ENCODE measurements at regions not wholly inside any gene's neighbourhood (a gene's known extent, or its start where the extent isn't known, plus 50 kb on each side); places are given as distances from the start of the nearest gene placed in this dataset.

DNA sequence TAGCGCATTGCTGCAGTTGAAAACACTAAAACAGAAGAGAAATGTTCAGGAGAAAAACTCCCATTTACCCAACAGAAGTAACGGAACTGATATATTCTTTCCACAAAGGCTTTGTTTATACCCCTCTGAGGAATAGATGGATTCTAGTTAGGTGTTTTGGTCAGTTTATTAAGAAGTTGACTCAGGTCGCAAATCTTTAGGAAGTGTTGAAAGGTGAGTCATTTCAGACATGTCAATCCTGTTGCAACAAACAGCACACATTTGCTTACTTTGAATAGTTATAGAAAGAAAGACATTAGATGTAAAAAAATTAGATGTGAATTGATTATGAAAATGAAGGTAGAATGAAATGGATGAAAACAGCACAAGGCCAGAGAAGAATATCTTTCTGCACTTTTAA lies 941.0 kb downstream of the KCNJ2 start:
- no peak for DNase-seq

DNA sequence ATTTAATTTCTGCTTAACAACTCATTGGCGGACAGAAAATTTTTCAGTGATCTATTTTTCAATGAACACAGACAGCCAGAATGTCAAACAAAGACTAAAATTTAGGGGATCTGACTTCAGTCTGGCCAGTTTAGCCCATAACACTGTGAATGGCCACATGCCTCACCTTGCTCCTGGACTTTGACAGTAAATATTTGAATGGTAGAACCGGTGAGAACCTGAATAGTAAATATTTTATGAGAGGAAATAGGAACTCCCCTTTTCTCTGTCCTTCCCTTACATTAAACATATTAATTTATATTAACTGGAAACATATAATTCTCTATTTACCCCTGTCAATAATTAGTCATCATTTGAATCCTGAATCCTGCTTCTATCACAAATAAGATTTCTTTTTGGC lies 942.1 kb downstream of the KCNJ2 start:
- no peak for DNase-seq

DNA sequence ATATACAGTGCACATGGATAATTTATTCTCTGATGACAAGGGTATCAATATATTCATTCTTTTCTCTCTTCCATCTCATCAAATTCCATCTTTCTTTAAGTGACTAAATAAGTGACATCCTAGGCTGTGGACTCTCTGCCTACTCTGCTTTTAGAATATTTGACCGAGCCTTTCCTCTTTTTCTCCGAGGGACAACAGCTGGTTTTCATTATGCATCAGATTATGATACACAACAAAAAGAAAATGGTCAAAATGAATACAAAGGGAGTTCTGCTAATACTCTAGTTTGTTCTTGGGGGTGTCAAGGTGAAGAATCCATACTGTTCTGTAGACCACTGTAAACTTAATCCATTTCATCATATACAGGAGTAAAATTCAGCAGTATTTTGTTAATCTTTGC lies 942.6 kb downstream of the KCNJ2 start:
- DNase-seq = no peak

DNA sequence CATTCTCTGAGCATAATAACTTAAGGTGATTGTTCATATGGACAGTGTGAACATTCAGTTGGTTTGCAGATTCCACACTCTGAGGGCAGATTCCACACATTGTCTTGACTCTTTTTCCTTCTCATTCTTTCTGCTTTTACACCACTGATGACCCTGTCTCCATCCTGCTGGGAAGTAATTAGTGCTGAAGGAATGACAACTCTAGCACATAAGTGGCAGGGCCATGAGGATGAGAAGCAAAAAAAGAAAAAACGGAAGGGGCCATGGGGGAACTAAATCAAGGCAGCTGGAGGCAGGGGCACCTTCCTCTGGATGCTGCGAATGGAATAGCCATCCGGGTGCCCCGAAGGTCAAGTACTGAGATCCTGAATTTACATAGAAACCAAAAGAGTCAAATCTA lies 944.0 kb downstream of the KCNJ2 start:
- DNase-seq = no peak

DNA sequence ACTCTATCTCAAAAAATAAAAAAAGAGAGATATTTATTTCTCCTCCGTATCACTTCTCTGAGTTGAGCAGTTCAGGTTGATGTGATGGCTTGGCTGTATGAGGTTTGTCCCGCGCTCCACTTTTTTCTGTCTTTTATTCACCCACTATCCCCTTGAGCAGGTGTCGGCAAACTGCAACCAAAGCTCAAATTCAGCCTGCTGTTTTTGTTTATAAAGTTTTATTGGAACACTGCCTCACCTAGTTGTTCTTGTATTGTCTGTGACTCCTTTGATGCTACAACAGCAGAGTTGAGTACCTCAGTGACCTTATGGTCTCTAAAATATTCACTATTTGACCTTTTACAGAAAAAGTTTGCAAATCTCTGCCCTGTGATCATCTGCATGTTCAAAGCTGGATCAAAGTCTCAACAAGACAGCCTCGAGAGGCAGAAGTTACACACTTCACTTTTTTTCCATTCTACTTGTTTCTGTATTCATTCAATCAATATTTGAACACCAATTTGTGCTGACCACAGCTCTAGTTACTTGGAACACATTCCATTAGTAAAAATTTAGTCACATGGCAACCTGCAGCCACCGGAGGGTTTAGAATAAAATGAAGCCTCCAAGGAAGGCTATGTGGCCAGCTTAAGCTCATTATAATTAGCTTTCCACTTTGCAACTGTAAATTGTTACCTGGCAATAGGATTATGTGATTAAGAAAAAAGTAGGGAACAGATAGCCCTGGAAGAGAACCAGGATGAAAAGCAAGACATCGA lies 945.8 kb downstream of the KCNJ2 start:
- DNase-seq = no peak

DNA sequence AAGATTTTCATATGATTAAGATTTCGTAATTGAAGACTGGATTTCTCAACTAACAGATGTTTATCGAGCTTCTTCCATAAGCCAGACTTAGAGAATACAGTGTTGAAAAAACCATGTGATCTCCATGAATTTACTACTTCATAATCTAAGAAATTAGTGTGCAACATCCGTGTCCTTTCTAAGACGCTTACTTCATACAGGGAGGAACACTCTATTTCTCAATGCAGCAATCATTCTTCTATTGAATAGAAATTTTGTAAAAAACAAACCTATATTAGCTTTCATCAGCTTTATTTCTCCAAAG lies 946.3 kb downstream of the KCNJ2 start:
- DNase-seq = no peak

DNA sequence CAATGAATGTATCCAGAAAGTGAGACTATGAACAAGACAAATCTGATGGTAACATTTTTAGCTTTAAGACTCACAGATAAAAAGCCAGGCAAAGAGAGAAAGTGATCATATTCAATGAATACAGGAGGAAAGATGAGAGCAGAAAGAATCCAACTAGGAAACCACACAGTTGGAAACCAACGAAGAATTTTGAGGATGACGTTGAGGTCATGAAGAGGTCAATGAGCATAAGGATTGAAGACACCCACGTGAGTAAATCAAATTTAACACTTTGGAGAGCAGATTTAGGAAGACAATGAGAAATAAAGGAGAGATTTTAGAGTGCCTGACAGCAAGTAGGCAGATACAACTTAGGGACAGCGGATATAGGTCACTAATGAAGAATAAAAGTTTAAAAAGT lies 948.1 kb downstream of the KCNJ2 start:
- DNase-seq = no peak

DNA sequence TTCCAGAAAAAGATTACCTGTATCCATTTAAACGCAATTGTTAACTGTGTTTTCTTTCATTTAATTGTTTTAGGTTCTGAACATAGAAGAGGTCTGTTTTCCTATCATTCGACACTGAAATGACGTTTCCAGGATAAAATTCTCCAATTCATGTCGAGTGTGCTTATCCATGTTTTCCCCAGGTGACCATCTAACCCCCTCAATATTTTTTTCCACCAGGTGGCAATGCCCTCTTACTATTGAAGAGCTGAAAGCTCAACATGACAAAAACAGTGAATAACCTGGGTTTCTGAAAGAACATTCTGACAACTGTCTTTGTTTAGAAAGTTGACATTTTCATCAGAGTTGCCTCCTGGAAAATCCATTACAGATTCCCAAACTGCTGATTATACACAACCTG lies 948.7 kb downstream of the KCNJ2 start:
- peak; percentile 85 for DNase-seq

DNA sequence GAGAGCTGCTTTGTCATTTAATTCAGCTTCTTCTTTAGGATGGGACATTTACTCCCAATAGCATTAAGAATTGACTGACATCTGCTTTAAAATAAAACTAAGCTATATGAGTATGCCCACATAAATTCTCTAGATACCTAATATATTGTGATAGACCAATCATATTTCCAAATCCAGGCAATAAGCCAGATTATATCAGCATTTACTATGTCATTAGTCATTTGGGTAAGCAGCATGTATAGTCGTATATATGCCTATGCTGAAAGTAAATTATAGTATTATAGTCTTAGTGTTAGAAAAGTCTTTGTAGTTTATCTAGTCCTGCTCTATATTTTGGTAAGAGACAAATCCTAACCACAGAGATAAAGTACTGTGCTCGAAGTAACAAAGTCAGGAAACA lies 958.1 kb downstream of the KCNJ2 start:
- DNase-seq = no peak

DNA sequence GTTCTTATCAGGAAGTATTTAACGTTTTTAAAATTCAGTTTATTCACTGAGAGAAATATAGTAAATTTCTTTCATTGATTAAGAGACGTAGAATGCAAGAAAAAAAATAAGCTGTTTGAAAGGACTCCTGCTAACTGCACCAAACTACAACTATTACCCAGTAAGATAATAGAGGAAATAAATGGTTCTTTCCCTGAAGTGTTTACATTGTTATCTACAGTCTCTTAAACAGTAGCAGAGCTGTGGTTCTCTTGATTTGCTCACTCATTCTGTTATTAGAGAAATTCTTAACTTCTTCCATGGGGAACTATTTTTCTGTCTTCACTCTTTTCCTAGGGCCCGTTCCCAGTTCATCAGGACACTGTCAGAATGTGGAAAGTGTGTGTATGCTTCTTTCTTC lies 973.0 kb downstream of the KCNJ2 start:
- peak; percentile 51 for DNase-seq

DNA sequence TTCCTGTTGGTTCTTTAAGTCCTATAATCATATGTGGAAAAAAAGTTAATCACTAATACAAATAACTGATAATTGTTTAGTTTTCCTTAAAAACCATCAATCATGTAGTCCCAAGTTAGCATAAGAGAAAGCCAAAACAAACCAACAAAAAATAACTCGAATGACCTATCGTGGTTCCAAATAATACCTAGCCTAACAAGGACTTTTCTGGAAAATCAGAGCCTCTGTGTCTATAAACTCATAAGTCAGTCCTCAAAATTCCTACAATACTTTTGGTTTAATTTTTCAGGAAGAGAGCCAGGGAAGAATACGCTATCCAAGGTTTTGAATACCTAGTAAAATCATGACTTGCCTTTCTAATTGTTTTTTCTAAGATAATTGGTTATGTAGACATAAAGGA lies 975.3 kb upstream of the SOX9 start:
- DNase-seq = no peak

DNA sequence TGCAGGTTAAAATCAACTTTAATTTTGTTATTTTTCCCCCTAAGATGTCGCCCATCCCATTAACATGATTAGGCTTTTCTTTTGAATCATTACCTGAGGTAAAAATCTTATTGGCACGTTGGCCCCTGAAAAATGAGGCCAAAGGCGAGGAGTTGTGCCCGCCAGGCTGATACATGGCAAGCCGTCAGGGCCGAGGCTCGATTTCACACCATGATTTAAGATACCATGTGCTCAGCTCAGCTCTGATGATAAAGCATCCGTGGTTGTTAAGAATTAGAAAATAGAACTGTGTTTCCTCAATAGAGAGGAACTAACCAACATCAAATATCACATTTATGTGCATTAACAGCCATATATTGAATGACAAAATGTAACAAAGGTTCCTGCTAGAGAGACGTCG lies 972.9 kb upstream of the SOX9 start:
- no peak for DNase-seq

DNA sequence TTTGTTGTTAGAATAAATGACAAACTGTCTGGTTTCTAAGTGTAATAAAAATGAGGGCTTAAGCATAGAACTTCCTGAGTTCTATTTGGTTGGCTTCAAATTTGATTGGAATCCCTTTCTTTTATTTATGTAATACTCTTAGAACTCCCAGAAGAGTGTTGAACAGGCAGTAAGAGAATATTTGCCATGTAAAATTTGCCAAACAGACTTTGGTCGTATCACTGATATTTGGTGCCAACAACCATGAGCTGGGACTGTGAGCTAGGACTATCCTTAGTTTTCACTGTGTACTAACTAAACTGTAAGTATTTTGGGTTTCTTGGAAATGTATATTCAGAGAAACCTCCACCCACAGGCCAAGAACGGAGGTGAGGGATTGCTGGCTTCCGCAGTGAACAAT lies 971.2 kb upstream of the SOX9 start:
- DNase-seq = no peak

DNA sequence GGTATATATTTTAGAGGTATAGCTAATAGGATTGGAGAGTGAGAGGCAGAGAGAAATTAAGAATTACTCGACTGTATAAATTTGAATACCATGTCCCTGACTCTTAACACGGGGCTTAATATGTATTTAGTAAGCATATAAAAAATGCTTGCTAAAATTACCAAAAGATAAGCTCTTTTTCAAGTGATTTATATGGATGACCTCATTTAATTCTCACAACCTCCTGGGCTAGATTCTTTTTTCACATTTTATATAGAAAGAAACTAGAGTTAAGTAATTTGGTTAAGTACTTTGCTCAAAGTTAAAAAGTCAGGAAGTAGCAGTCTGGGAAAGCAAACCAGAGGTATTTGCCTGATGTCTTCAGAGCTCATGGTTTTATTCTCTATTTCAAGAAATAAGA lies 963.5 kb upstream of the SOX9 start:
- DNase-seq = no peak

DNA sequence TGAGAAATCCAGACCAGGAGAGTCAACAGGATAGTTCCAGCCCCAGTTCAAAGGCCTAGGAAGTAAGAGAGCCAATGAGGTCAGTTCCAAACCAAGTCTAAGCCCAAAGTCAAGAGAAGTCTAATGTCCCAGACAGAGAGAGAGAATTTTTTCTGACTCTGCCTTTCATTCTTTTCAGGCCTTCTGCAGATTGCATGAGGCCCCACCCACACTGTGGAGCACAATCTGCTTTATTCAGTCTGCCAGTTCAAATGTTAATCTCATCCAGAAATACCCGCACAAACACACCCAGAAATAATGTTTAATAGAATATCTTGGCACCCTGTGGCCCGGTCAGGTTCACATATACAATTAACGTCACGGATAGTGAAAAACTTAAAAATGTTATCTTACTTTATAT lies 962.4 kb upstream of the SOX9 start:
- no peak for DNase-seq

DNA sequence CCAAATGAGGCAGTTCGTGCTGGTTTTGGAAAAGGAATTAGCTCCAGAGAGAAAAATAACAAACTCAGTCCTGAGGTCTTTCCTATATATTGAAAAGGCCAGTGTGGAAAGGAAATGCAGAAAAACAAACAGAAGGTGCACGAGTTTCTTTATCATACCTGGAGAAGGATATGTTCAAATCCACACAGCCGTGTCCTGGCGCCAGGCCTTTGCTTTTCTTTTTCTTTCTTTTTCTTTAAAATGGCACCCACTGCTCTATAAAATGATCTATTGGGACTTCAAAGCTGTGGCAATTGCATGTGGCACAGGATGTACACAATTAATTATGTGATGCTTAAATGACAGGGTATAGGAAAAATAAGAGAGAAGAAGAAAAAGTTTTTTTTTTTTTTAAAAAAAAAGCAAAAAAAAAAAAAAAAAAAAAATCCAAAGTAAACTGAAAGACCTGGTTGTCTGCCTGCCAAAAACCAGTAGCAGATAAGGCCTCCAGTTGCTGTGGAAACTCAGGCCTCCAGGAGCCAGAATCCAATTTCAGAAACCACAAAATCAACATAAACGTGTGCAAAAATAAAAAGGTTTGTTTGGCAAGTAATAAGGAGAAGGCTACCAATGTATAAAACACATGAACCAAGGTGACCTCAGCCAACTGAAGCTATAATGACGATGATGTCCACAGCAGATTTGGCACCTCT lies 957.6 kb upstream of the SOX9 start:
- peak; percentile 99 for DNase-seq

DNA sequence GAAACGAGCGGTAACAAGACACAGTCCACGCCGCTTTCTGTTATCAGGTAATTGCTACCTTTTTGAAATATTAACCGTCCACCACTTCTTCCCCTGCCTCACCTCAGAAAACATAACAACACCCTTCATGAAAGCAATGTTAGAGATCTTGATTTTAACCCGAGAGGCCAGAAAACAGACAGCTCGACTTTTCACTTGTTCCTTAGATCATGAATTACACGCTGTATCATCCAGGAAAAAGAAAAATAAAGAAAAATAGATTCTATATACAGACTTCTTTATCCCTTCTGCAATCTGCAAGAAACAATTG lies 957.1 kb upstream of the SOX9 start:
- no peak for DNase-seq

DNA sequence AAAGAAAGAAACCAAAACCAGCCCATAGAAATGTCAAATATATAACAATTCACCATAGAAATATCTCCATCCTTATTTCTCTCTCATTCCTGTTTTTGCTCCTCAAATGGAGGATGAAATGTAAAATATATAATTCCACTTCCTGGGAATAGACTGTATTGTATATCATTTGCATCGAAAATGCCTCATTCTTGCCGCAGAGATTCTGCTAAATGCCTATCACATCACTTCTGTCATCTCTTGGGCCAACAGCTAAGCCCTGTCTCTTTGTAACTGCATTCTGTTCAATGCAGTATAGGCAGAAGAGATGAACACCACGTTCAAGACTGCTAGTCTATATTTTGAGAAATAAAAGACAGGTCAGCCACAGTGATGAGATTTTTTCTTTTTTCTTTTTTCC lies 956.3 kb upstream of the SOX9 start:
- peak; percentile 61 for DNase-seq

DNA sequence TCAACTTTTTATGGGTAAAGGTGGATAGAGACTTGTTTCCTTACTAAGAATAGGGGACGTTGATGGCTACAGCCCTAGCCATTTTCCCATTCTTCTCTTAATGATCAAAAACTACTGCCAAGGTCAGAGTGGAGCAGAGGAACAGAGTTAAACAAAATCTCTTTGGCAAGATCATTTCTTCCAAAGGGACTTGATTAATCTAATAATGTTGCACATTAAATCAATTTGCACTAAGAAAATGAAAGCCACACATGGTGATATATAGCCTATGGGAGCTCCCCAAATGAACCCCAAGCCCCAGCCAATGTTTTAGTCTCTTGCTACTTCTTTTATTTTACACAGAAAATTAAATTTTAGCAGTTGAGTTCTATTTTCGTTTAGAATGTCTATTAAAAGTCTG lies 954.5 kb upstream of the SOX9 start:
- no peak for DNase-seq

DNA sequence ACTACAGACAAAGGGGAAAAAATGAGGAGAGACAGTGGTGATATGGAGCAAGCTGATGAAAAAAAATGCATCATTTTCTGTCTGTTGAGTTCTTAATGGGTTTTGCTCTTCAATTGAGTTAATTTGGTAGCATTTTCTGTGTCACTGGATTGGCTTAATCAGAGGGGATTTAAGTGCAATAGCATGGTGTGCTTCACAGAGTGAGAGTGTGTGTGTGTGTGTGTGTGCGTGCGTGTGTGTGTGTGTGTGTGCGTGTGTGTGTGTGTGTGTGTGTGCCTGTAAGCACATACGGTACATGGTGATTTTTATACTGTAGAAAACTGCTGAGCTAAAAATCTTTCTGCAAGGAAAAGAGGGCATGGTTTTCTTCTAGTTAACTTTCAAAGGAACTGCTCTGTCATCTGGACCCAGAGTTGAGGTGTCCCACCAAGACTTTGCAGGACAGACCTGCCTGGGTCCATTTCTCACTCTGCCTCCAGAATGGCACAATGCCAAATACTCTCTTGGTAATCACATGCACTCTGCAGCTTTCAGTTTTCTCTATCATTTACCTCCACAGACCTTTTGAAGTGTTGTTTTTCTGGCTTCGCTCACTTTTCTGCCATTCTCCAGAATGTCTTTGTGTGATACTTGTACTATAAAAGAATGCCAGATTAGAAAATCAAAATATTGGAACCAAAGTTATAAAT lies 952.6 kb upstream of the SOX9 start:
- DNase-seq = no peak

DNA sequence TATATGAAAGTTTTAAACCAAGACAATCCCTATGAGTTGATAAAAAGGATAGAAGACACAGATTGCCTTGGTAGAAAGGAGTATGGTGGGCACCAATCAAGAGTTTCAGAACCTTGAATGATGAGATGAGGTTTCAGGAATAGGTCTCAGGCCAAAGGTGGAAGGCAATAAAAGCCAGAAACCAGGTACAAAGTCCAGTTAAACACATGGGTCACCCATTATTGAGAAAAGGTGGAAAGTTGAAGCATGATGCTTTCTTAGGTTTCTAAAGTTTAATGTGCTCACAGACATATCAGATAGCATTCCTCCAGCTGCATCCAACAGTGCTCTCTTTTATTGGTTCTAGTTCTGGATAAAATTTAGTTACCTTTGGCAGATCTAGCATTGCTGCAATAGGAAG lies 950.8 kb upstream of the SOX9 start:
- no peak for DNase-seq

DNA sequence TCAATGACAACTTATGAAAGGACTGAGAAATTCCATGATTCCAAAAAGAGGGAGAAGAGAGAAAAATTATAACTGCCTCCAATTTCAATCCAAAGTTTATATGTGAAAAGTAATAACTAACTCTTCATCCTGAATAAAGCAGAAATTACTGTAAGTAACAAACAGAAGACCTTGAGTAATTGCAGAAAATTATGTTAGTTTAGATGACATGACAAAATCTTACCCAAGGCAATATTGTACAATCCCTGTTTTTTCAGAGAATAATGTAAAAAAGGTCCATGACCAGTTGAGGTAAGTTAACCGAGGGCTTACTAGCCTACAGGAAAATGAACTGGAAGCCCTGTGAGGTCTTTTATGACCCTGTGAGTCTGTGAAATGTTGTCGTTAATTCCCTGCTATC lies 949.5 kb upstream of the SOX9 start:
- no peak for DNase-seq

DNA sequence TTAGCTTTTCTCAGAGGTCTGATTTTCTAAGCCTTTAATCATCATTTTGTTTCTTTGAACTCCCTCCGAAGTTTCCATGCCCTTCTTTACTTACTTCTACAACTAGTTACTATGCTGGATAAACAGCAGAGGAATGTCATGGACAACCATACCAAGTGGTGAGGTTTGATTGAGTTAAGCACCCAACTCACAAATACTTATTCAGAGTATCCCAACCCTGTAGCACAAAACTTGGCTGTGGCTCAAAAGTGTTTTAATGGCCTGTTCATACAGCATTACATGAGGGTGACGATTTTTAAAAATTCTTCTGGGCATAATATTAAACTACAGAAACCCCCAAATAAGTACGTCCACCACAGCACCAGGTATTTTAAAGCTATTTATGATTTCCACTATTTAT lies 946.8 kb upstream of the SOX9 start:
- DNase-seq = no peak

DNA sequence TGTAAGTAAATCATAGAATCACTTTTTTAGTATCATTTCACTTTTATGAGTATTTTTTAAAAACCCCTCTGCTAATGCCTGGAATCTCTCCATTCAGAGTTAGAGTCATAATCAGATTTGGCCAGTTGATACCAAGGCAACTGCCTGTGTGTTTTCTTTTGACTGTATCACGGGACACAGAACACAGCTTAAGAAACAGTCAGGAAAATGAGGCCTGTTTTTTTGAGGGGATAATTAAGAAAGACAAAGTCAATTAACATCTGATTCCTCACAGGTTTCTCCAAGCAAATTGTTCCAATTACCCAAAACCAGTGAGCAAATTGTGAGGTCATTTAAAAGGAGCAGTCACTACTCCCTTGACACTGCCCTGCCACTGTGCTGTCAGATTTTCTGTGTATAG lies 944.5 kb upstream of the SOX9 start:
- DNase-seq = no peak

DNA sequence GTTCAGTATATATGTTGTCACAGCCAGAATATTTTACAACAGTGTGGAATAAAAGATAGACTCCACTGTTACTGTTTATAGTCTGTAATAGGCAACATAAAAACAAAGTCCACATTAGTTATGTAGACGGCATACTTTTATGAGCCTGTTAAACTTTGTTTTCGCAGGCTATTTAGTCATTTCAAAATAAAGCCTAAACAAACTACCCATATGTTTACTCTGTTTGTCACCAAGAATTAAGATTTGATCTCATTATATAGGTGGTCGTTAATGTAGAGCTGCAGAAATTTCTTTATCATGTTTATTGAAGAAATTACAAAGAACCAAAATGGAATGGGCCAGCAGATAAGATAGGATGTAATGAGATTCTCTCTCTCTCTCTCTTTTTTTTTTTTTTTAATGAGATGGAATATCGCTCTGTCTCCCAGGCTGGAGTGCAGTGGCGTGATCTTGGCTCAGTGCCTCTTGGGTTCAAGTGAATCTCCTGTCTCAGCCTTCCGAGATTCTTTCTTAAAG lies 943.8 kb upstream of the SOX9 start:
- no peak for DNase-seq
